ENCODE measurements at regions not wholly inside any gene's neighbourhood (a gene's known extent, or its start where the extent isn't known, plus 50 kb on each side); places are given as distances from the start of the nearest gene placed in this dataset.

DNA sequence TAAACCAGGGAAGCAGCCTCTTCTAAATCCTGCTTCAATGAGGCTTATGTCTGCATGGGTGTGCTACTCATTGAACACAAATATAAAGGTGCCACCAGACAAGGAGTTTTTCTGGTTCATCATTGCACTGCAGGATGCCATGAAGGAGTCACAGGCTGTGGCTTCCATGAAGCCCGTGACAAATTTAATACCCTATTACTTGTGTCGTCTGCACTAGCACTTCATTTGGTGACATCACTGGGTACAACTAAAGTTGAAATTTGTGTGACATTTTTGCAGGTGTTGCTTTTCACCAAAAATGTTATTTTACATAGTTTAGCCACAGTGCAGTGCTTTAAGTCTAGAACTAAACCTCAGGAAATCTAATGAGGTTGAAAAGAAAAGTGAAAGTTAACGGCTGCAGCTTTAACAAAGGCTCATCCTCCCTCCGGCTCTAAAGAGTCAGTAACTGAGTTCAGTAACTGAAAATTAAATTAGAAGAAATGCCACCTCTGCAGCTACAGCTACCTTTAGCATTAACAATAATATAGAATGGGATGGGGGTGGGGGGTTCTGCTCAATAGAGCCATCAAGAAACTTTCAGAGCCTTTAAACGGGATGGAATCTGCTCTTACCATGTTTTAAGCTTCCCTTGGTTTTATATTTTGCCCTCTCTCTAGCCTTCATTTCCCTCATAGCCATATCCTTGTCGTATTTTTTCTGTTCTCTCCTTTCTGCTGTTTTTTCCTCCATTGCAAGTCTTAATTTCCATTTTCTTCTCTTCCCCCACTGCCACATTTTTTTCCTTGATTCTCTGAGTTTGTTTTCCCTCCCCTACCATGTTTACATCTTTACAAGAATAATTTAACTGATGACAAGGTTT, 233.8 kb upstream of the TMEM161B start:
- H3K27me3 ChIP-seq: no peaks in the 10 kb centered on the region
- no peaks in the 10 kb centered on the region for H3K36me3 ChIP-seq
- 11 to 24% methylated on average over 6 of the region's 6 CpGs for whole genome bisulfite sequencing, 2 donors
- peak overlapping the region; percentile 8 to 57 (median 42) for H3K4me3 ChIP-seq
- H3K4me1 ChIP-seq: peaks cover 0 to 5% (median 0%) of the 10 kb centered on the region in 4 donors
- H3K9me3 ChIP-seq: no peaks in the 10 kb centered on the region
- H3K27ac ChIP-seq: peak overlapping the region in 3 of 4 donors; percentile 17 to 79 (median 76)
- no peak for TF ChIP-seq POLR2A (IDR thresholded peaks at IDR 0.05)
- TF ChIP-seq, protein P1, sequence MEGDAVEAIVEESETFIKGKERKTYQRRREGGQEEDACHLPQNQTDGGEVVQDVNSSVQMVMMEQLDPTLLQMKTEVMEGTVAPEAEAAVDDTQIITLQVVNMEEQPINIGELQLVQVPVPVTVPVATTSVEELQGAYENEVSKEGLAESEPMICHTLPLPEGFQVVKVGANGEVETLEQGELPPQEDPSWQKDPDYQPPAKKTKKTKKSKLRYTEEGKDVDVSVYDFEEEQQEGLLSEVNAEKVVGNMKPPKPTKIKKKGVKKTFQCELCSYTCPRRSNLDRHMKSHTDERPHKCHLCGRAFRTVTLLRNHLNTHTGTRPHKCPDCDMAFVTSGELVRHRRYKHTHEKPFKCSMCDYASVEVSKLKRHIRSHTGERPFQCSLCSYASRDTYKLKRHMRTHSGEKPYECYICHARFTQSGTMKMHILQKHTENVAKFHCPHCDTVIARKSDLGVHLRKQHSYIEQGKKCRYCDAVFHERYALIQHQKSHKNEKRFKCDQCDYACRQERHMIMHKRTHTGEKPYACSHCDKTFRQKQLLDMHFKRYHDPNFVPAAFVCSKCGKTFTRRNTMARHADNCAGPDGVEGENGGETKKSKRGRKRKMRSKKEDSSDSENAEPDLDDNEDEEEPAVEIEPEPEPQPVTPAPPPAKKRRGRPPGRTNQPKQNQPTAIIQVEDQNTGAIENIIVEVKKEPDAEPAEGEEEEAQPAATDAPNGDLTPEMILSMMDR (IDR thresholded peaks at IDR 0.05): no peak
- no peak for TF ChIP-seq EP300 (IDR thresholded peaks at IDR 0.05)
- DNase-seq (ENCODE audit: low spot score in 2 of 2): no peak

GRCh38 chr5:88495810-88496209, 227.2 kb upstream of the TMEM161B start:
- no peak overlapping the region for H3K27ac ChIP-seq
- no peaks in the 10 kb centered on the region for H3K9me3 ChIP-seq
- no peak overlapping the region for H3K4me3 ChIP-seq
- TF ChIP-seq POLR2A (IDR thresholded peaks at IDR 0.05) (no peak), EP300 (IDR thresholded peaks at IDR 0.05) (no peak)
- TF ChIP-seq, protein P1 (IDR thresholded peaks at IDR 0.05): no peak
- H3K4me1 ChIP-seq: no peaks in the 10 kb centered on the region
- no peaks in the 10 kb centered on the region for H3K27me3 ChIP-seq
- H3K36me3 ChIP-seq: no peaks in the 10 kb centered on the region
- WGBS, 2 donors: 49 to 66% methylated on average over 2 of the region's 2 CpGs
- DNase-seq (ENCODE audit: low spot score in 2 of 2): no peak

- Histone ChIP-seq H3K4me3 (no peak overlapping the region), H3K36me3 (no peaks in the 10 kb centered on the region), H3K4me1 (no peaks in the 10 kb centered on the region), H3K27ac (no peak overlapping the region), H3K27me3 (no peaks in the 10 kb centered on the region), H3K9me3 (no peaks in the 10 kb centered on the region)
- DNase-seq (ENCODE audit: low spot score in 2 of 2): no peak
- TF ChIP-seq, protein P1 (IDR thresholded peaks at IDR 0.05): no peak
- TF ChIP-seq POLR2A (IDR thresholded peaks at IDR 0.05) (no peak), EP300 (IDR thresholded peaks at IDR 0.05) (no peak)
- 62 to 81% methylated on average over 4 of the region's 4 CpGs for WGBS, 2 donors
Observed at GRCh38 chr5:88490874-88491273, 222.2 kb upstream of the TMEM161B start.

DNA sequence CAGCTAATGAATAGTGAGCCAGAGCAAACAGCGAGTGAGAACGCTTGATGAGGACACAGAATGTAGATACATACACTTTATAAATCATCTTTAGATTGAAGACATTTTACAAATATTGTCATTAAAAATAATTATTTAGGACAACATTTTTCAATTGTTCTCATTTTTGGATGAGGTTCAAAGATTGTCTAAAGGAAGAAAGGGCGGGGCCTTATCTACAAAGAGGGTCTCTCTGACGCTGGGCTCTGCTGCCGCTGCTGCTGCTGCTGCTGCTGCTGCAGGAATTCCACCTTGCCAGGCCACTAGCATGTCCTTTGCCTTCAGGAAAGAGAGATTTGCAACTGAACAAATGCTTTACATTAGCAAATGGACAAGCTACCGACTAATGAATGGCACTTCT, 220.7 kb upstream of the TMEM161B start:
- H3K4me1 ChIP-seq: no peaks in the 10 kb centered on the region
- WGBS, 2 donors: 34 to 54% methylated on average over 6 of the region's 6 CpGs
- DNase-seq (ENCODE audit: low spot score in 2 of 2): no peak
- TF ChIP-seq POLR2A (IDR thresholded peaks at IDR 0.05): no peak
- TF ChIP-seq EP300 (IDR thresholded peaks at IDR 0.05): no peak
- TF ChIP-seq, protein P1 (IDR thresholded peaks at IDR 0.05): no peak
- H3K9me3 ChIP-seq: no peaks in the 10 kb centered on the region
- no peak overlapping the region for H3K4me3 ChIP-seq
- H3K27me3 ChIP-seq: no peaks in the 10 kb centered on the region
- H3K27ac ChIP-seq: no peak overlapping the region
- H3K36me3 ChIP-seq: no peaks in the 10 kb centered on the region

- Histone ChIP-seq H3K4me3 (no peak overlapping the region), H3K36me3 (no peaks in the 10 kb centered on the region), H3K9me3 (no peaks in the 10 kb centered on the region), H3K27me3 (no peaks in the 10 kb centered on the region), H3K27ac (no peak overlapping the region), H3K4me1 (no peaks in the 10 kb centered on the region)
- 55 to 56% methylated on average over 2 of the region's 2 CpGs for WGBS, 2 donors
- DNase-seq (ENCODE audit: low spot score in 2 of 2): no peak
- TF ChIP-seq POLR2A (IDR thresholded peaks at IDR 0.05) (no peak), EP300 (IDR thresholded peaks at IDR 0.05) (no peak)
- TF ChIP-seq, protein P1 (IDR thresholded peaks at IDR 0.05): no peak
Observed at GRCh38 chr5:88488561-88488960, 219.9 kb upstream of the TMEM161B start.
